ENCODE measurements at regions not wholly inside any gene's neighbourhood (a gene's known extent, or its start where the extent isn't known, plus 50 kb on each side); places are given as distances from the start of the nearest gene placed in this dataset.

DNA sequence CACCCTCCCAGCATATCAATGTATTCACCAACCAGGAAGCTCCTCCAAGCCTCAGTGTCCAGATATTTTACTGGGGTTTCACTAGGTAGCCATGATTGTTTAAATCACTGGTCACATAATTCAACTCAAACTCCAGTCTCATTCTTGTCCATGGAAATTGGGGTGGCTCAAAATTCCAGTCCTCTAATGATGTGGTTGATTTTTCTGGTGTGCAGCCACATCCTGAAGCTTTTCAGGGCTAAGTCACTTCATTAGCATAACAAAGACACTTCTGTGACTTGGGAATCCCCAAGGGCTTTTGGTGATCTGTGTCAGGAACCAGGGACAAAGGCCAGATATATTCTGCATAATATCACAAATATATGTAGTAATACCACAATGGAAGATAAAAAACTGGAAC is 786.9 kb upstream of the IGFBP3 start:
- DNase-seq, result no peak

DNA sequence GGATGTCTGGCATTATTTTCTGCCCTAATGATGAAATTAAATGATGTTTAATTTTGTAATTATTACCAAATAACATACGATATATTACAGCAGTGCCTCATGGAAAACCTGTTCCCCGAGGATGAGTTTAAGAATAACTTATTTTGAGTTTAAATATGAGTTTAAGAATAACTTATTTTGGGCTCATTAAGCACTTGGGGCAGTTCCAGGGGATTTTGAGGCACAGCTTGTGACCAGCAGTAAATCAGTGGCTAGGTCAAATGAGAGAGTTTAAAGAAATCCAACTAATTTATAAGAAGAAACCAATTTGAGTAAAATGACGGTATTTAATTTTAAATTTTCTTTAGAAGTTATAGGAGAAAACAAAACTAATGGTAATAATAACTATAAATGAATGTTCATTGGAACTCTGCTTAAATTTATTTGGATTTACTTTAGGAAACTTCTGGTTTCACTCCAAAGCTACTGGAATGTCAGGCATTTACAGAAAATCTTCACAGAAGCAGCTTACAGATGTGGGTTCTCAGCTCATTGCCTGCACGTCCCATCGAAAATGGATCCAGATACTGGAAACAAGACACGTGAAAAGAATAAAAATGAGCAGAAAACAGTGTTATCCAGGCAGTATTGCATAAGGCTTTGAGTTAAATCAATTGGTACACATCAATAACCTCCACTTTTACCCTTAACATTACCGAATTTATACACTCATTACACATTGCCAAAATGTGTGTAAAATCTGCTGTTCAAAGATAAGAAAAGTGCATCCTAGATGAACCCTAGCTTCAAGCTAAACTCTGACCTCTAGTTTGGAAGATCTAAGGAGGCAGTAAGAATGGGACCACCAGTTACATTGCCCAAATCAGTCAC is 784.5 kb upstream of the IGFBP3 start:
- no peak for DNase-seq

DNA sequence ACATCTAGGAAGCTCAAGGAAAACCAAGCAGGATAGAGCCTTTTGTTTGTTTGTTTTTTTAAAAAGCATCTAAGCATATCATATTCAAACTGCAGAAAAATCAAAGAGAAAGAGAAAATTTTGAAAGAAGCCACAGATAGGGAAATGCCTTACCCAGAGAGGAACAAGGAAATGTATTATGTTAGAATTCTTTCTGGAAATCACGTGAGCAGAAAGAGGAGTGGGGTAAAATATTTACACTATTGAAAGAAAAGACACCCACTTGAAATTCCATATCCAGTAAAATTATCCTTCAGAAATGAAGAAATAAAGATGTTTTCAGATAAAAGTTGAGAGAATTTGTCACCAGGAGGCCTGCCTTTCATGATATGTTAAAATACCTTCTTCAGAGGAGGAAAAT is 775.7 kb upstream of the IGFBP3 start:
- no peak for DNase-seq

DNA sequence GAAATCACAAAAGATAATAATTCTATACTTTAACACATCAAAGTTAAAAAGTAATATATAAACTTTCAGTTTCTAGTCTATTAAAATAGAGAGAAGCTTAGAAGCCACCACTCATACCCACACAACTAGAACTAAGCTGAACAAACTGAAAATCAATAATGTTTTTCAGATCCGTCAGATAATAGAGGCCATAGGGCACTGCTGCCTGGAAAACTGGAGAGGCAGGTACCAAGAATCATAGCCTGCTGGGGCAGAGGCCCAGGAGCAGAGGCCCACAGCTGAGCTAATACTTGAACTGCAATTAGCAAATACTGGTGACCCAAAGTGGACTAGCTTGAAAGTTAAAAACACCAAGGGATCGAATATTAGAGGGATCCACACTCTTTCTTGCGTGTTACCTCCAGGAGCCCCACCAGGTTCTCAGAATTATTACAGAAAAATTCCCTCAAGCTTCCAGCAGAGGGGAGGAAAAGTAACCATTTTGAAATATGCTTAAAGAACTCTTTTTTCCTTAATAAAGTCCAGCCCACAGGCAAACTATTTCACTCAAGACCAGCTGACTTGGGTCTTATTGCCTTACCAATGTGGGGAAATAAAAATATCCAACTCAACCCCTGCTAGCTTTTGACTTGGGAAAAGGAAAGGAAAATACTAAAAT is 774.1 kb upstream of the IGFBP3 start:
- DNase-seq, result no peak

DNA sequence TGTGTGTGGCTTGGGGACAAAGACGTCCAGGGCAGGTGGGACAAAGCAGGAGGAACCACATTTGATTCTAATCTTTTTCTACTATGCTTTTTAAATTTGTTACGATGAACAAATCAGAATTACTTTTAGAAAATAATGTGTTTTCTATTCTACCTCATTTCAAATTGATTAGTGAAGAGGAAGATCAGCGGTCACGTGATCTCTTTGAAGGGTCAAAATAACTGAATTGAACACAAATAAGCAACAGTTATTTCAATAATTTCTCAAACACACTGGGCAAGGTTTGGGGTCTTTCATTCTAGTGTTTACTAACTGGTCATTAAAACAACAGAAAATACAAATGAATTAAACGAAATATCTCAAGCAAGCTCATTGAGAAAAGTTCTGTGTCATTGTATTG is 773.0 kb upstream of the IGFBP3 start:
- no peak for DNase-seq

DNA sequence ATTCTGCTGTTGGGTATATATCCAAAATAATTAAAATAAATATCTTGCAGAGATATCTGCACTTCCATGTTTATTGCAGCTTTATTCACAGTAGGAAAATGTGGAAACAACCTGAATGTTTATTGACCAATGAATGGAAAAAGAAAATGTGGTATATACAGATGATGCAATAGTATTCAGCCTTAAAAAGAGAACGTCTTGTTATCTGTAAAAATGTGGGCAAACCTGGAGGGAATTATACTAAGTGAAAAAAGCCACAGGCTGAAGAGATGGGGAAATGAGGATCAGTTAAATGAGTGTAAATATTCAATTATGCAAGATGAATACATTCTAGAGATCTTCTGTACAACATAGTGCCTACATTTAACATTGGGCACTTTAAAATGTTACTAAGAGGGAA is 766.1 kb upstream of the IGFBP3 start:
- DNase-seq, result no peak

DNA sequence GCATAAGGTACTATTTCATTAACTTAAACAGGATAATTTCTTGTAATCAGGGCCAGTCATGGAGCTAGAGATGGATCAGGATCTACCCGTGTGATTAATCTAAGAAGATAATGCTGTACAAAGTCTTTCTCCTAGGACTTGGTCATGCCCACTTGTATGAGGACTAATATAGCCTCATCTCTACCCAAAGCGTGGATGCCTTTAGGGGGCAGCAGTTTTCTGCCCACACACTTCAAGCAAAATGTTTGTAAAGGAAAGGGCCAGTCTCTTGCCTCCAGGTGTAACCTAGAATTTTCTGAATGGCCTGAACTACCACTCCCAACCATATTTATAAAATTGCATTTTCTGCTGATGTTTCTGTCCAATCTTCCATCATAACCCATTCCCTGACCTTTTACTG is 764.0 kb upstream of the IGFBP3 start:
- no peak for DNase-seq

DNA sequence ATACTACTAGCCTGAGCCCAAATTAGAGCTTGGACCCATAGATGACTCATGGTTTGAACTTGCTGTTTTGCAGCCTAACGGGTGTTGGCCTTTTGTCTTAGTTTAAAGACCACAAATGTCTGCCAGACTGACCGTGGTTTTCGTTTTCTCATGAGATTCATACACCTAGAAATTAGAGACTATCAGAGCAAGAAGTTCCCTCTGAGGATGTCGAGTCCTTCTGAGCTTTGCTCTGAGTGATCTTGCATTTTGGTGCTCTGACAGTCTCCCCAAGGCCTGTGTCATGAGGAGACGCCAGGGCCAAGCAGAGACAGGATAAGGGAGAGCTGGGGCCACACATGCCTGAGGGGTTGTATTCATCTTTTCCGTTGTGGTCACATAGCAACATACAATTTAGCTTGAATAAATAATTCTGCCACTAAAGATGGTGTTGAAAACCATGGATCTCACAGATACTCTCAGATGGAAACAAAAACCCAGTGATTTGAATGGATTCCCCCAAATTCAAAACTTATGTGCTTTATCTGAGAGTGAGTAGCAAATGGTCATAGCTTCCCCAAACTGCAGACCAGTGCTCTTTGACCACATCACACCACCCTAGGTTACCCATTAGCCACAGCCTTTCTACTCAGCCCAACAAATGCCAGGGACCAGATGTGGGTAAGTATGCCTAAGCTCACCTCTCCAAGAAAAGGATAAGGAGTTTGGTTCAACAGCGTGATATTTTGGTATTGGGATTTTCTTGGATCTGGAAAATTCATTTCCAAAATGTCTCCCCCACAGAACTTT is 762.0 kb upstream of the IGFBP3 start:
- DNase-seq, result no peak

DNA sequence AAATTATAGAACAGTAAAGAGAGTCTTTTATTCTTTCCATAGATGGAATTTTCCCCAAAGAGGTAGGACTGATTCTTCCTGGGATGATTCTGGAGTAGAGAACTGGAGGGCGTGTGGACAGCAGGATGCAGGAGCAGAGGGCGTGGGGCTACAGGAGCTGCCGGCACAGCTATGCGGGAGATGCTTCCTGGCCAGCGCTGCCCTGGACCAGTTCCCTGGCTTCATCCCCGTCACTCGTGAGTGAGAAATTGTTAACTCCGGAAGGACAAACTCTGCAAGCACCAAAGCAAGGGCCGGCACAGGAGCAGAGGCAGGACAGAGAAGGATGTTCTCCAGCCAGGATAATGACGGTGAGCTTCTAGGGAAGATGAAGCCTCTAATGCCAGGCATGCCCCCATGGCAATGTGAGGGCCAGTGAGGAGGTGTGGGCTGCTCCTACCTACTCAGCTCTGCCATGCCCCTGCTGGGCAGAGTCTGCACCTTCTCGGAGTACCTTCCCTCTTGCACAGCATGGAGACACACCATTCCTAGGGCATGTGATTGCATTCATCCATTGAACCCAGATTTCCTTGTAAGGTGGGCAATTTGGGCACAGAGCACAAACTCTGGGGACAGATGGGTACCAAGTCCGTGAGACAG is 760.9 kb upstream of the IGFBP3 start:
- DNase-seq, result no peak

DNA sequence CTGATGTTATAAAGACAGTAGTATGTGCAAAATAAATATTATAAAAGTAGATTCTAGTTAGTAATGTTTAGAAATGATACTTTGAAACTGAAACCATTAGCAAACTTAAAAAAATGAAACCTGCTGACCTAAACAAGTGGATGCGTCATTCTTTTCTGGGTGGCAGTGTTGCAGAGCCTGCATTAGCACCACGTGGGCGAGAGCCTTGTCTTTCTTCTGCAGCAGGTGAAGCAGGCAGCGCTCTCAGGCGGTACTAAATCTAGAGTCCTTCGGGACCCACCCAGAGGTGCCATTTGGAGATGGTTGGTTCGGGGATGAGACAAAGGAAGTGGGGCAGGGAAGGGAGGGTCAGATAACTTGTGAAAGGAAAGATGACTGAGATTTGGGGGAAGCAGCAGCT is 759.1 kb upstream of the IGFBP3 start:
- DNase-seq, result no peak

DNA sequence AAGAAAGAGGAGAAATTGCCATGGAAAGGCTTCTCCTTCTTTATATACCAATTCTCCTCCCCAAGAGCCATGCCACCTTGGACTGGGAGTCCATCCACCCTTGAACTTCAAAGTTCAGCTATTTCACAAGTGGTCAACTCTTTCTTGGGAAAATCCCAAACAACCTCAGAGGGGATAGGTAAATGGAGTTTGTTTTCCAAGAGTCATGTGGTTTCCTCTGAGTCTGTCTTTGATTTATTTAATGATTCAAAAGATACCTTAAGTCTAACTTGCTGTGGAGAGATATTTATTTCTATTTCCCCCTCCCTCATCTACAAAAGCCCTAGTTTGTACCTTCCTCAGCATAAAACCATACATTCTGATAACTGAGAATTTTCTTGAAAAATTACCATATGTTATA is 758.6 kb upstream of the IGFBP3 start:
- no peak for DNase-seq

DNA sequence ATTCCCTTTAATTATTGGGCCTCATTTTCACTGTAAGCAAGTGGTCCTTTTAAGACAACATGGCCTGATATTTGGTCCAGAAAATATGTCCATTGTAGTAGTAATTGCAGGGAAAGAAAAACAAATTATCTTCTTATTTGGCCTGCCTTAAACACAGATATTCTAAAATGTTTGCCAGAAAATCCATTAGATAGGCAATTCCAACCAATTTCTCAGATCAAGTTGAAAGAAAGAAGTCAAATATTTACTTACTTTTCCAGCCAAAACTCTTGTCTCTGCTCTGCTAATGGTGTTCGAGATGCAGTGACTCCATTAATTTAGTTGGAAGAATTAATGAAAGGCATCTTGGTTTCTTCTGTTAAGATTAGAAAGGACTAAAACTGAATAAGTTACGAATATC is 757.3 kb upstream of the IGFBP3 start:
- no peak for DNase-seq

DNA sequence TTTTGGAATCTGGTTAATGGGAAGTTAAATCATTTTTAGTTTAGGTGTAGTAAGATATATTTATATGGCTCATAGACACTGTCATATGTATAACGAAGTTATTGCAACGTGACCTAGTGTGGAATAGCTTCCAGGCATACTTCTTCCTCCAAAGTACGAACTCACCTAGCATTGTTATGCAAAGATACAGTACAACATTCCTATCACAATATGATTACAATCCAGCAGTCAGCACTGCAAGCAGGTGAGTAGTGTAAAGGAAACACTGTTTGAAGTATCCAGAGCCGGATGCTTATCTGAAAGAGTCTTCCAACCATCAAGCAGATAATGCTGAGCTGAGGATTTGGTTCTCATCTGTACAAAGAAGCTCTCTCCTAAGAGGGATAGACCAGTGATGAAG is 754.4 kb upstream of the IGFBP3 start:
- no peak for DNase-seq

DNA sequence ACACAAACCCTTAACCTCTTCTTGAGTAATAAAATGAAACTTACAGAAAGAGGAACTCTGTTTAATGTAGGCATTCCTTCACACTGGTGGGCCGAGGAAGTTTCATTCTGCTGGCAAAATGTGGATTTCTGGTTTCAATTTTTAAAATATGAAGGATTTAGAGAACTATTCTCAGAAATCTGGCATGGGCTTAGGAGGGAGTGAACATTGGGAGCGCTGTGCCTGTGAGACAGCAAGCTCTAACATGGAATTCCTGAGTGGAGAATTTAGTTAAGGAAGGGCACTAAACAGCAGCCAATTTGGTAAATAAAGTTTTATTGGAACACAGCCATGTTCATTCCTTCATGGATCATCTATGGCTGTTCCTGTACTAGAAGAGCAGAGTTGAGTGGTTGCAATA is 751.8 kb upstream of the IGFBP3 start:
- DNase-seq, result no peak

DNA sequence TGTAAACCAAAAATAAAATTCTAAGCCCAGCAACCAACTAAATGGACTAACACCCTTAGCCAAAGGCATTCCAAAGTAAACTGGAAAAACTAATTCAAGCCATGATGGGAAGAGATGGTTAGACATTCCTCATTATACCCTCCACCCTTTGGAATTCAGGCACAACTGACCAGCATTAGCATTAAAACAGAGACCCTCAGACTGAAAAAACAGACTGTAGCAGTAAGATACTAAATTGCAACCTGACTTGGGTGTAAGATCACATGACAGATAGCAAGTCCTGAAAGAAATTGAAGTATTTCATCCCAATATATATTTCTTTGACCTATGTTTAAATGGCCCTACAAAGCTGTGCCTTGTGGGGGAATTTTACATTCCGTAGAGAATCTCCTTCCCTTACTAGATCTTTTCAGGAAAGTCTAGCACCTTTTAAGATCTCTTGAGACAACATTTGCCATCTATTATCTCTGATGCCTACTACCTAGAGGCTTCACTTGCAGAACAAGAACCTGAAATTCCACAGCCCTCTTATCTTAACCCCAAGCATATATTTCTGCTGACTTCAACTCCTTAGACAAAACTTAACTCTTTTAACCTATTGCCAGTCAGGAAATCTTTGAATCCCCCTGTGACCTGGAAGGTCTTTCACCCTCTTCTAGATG is 750.2 kb upstream of the IGFBP3 start:
- DNase-seq, result no peak

DNA sequence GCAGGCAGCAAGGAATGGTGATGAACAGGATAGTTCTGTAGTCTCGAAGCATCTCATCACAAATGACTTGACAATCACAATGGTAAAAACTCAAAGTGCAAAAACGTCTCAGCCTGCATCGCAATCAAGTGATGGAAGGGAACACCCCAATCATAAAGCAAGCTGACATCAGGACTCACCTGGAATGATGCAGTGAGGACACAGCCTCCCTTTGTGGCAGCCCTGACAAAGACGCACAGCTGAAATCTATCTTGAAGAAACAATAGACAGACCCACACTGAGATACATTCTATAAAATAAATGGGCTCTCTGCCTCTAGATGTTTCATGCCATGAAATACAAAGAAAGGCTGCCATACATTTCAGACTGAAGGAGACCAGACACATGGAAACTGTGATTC is 748.0 kb upstream of the IGFBP3 start:
- no peak for DNase-seq

DNA sequence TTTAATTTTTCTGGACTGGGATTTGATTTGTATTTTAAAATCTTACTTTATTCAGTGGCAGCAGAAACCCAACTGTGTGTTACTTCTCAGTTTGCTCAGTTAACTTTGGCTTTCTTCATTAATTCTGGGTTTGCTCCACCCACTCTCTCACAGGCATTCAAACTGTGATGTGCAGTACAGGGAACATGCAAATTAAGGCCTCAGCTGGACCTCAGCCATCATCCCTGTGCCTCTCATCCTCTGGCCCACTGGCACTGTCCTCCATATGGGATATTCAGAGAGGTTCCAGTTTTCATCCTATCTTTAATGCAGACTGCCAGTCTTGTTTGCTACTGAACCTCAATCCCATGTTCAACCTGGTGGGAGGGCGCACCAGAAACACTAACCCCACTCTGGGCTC is 743.4 kb upstream of the IGFBP3 start:
- no peak for DNase-seq

DNA sequence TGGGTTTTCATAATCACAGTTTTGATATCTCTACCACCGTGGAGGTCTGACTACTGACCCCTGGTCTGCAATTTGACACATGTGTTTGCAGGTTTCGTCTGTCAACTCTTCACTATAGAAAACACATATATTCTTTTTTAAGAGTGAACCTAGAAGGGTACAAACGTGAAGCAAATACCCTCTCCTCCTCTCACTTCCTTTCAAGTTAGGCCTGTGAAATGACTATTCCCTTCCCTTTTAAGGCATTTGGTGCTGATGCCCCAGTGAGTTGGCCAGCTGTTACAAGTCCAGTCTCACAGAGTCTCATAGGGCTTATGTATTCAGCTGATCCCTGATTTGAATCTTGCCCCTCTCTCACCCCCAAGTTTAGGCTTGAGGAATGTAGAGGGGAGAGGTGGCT is 742.0 kb upstream of the IGFBP3 start:
- no peak for DNase-seq

DNA sequence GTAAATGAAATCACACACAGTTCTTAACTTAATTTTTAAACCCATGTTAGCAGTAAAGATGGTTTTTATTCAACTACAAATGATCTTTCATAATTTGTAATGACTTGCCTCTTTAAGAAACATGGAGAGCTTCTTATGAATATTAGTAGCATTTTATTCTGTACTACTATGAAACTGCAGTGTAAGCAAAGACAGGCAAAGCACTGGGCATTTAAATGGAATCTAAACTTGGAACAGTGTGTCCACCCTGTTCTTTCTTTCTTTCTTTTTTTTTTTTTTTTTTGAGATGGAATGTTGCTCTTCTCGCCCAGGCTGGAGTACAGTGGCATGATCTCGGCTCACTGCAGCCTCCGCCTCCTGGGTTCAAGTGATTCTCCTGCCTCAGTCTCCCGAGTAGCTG is 740.4 kb upstream of the IGFBP3 start:
- no peak for DNase-seq

DNA sequence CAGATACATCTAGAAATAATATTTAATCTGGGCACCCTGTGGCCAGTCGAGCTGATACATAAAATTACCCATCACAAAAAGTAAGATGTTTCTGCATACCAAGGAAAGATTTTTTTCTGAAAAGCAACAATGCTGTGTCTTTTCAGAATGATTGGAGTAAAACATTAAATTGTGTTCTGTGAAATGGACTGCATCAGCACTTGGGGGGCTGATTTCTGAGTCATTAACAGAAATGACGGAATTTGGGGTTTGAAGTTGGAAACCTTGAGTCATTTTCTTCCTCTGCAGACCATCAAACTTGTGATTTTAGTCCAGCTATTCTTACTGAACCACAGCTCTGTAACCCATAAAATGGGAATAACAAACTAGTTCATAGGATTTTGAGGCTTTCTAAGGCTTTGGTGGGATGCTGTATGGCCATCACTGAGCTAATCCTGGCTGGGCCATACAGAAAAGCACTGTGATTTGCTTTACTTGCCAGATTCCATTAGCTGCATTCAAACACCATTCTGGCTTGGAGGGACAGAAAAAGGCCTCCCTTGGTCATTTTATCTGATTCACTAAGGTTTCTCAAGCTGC is 739.4 kb upstream of the IGFBP3 start:
- DNase-seq, result no peak

DNA sequence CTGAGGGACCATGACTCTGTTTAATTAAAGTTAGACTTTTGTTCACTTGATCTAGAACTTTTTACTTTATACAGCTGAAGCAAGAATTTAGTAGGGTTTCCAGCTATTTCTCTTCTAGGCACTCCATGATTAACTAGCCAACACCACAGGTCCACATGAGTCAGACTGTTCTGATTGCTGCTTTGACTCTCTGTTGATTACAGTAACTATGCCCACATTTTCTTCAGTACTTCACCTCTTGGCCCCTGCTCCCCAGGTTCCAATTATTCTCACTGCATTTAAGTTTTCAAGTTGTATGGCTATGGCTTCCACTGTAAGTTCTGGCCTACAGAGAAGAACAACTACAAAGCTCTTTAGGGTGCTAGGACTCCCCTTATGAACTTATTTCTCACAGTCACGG is 737.2 kb upstream of the IGFBP3 start:
- no peak for DNase-seq

Measured in NCI-H345 (cell line).